Spleen (tissue), 11 donors: ENCODE measurements at regions not wholly inside any gene's neighbourhood (a gene's known extent, or its start where the extent isn't known, plus 50 kb on each side); places are given as distances from the start of the nearest gene placed in this dataset.
"Not testable (repeated sequence)": the region's sequence is repeated elsewhere in the genome, so short reads cannot be mapped to it uniquely, and the experiment has no call there.

Experiments
- DNase-seq: peaks from one replicate; pipeline ENCODE4 v3.0.0-alpha.2; 2020
- H3K27ac ChIP-seq, 8 donors: fragments of 200-600 bp; sonication (generic) in 7 of 8; 1 replicate in 4 of 8; 2 replicates in 4 of 8; pipeline versions ENCODE4 v1.5.0 to v1.8.0; 2016 to 2021; ENCODE audit warnings: inconsistent platforms in 4 of 8, mild to moderate bottlenecking in 4 of 8, moderate library complexity in 1 of 8
- H3K27me3 ChIP-seq, 7 donors: fragments of 200-600 bp; sonication (generic) in 6 of 7; replicated peaks in 1 of 7; 1 replicate in 4 of 7; 2 replicates in 3 of 7; pipeline versions ENCODE4 v1.5.0 to v1.8.0; 2016 to 2021; ENCODE audit warnings: inconsistent platforms in 3 of 7, mild to moderate bottlenecking in 1 of 7
- H3K36me3 ChIP-seq, 6 donors: fragments of 200-600 bp; sonication (generic) in 5 of 6; 1 replicate in 4 of 6; 2 replicates in 2 of 6; pipeline versions ENCODE4 v1.5.0 to v1.8.0; 2016 to 2021; ENCODE audit warnings: inconsistent platforms in 2 of 6
- H3K4me1 ChIP-seq, 6 donors: fragments of 200-600 bp; sonication (generic) in 5 of 6; 1 replicate in 3 of 6; 2 replicates in 3 of 6; pipeline versions ENCODE4 v1.5.0 to v1.8.0; 2016 to 2021; ENCODE audit warnings: inconsistent platforms in 3 of 6
- H3K4me3 ChIP-seq, 8 donors: fragments of 200-600 bp; sonication (generic) in 7 of 8; 1 replicate in 4 of 8; 2 replicates in 4 of 8; pipeline versions ENCODE4 v1.5.0 to v1.8.0; 2016 to 2021; ENCODE audit warnings: inconsistent platforms in 4 of 8, mild to moderate bottlenecking in 4 of 8, moderate library complexity in 2 of 8
- H3K9me3 ChIP-seq, 8 donors: fragments of 200-600 bp; sonication (generic) in 7 of 8; 1 replicate in 4 of 8; 2 replicates in 4 of 8; pipeline versions ENCODE4 v1.5.0 to v1.8.0; 2016 to 2021; ENCODE audit warnings: inconsistent platforms in 4 of 8
- WGBS, 5 donors: extraction: QIAGEN DNeasy Blood & Tissue Kit in 3 of 5; methylation state at CpG; one replicate each; pipeline versions ENCODE4 v1.1.5 to v1.1.7; 2013 to 2018; 5-methylcytosine and 5-hydroxymethylcytosine counted together
- intact Hi-C: fragments of 100-400 bp; cut with DNase I; formaldehyde crosslinking; loops from one replicate; pipeline ENCODE4 v1.15.0; 2023; ENCODE audit warnings: low total_unique reads
- donor health status: healthy with polysubstance abuse.
- donor health status: DM: no; HTN: no; CAD: no; lungs with moderate emphysema.
- donor health status: DM: no; HTN: no; CAD: no.
- donor health status: Bipolar disorder and iron deficiency.
- donor health status: healthy.
- donor health status: DM: no; HTN: no; CAD: no.
- donor health status: DM: yes; HTN: yes; CAD: no.

DNA sequence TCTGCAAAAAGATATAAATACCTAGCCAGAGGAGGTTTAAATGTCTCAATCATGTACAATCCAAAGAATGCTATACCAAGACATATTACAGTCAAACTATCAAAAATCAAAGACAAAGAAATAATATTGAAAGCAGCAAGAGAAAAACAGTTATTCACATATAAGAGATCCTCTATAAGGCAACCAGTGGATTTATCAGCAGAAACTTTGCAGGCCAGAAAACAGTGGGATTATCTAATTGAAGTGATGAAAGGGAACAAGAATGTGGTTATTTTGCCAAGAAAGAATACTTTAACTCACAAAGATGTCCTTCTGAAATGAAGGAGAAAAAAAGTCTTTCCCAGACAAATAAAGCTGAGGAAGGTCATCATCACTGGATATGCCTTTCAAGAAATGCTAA, 1318.0 kb downstream of the CDH12 start:
- intact Hi-C loops, DNase-seq: not testable (repeated sequence)

DNA sequence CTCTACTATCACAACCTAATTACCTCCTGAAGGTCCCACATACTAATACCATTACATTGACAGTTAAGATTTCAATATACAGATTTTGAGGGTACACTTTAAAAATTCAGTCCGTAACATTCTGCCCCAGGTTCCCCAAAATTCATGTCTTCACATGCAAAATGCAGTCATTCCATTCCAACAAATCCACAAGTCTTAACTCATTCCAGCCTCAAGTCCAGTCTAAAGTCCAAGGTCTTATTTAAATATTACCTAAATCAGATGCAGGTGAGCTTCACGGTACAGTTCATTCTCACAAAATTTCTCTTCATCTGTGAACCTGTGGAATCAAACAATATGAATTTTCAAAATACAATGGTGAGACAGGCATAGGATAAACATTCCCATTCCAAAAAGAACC, 1332.0 kb downstream of the CDH12 start:
- H3K27me3 ChIP-seq, H3K9me3 ChIP-seq, H3K27ac ChIP-seq, DNase-seq, H3K4me3 ChIP-seq, H3K4me1 ChIP-seq, H3K36me3 ChIP-seq, intact Hi-C loops: not testable (repeated sequence)
- 93 to 100% (median 97%) methylated on average over 2 of the region's 2 CpGs for WGBS, 5 donors

More for the DNA sequence above, 1318.0 kb downstream of the CDH12 start:
- H3K9me3 ChIP-seq, H3K27me3 ChIP-seq, H3K27ac ChIP-seq, H3K4me3 ChIP-seq, H3K4me1 ChIP-seq: not testable (repeated sequence)
- peaks cover 0 to 11% (median 0%) of the 10 kb centered on the region in 6 donors for H3K36me3 ChIP-seq

DNA sequence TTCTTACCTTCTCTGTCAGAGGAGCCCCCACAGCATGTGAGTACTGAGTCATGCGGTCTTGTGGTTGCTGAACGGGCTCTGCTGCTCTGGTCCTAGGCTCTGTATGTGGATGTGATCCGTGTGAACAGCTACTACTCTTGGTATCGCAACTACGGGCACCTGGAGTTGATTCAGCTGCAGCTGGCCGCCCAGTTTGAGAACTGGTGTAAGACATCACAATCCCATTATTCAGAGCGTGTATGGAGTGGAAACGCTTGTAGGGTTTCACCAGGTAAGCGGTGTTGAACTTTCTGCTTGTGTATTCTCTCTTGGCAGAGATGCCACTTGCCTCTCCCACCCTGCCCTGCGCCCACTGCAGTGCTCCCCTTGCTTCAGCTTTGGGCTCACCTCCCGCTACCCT, 1356.2 kb downstream of the CDH12 start:
- WGBS, 5 donors, result 89 to 98% (median 92%) methylated on average over 1 to 9 of the region's 11 CpGs
- DNase-seq, H3K27me3 ChIP-seq, H3K27ac ChIP-seq, intact Hi-C loops, H3K9me3 ChIP-seq, H3K4me3 ChIP-seq, H3K4me1 ChIP-seq: not testable (repeated sequence)
- H3K36me3 ChIP-seq, result peaks cover 3 to 60% (median 17%) of the 10 kb centered on the region in 6 donors

DNA sequence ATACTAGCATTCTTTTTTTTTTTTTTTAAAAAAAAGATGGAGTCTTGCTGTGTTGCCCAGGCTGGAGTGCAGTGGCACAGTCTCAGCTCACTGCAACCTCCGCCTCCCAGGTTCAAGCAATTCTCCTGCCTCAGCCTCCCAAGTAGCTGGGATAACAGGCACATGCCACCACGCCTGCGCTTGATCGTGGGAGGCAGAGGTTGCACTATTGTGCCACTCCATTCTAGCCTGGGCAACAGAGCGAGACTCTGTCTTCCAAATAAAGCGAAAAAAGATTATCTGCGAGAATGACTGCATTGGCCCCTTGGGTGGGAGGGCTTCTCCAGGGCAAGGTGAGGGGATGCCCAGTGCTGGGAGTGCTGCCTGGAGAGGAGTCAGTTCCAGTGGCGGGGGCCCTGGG, 1357.1 kb downstream of the CDH12 start:
- H3K27ac ChIP-seq, H3K9me3 ChIP-seq, H3K4me3 ChIP-seq, H3K27me3 ChIP-seq, H3K4me1 ChIP-seq, DNase-seq, intact Hi-C loops: not testable (repeated sequence)
- 86 to 94% (median 92%) methylated on average over 7 to 8 of the region's 8 CpGs for WGBS, 5 donors
- peaks cover 3 to 62% (median 20%) of the 10 kb centered on the region in 6 donors for H3K36me3 ChIP-seq

DNA sequence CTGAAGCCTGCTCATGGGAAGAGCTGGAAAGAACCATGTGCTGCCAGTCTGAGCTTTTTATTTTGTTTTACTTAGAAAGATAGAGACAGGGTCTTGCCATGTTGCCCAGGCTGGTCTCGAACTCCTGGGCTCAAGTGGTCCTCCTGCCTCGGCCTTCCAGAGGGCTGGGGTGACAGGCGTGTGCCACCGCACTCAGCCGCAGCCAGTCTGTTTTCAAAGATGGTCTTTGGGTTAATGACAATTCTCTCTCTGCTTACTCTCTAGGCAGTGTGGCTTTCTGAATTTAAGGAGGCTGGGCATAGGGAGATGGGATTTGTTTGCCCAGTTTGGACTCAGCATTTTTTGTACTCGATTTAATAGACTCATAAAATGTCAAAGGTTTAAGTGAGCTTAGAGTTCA, 1357.9 kb downstream of the CDH12 start:
- H3K4me1 ChIP-seq, DNase-seq, intact Hi-C loops, H3K27ac ChIP-seq, H3K27me3 ChIP-seq, H3K9me3 ChIP-seq, H3K4me3 ChIP-seq: not testable (repeated sequence)
- H3K36me3 ChIP-seq, result peaks cover 3 to 63% (median 20%) of the 10 kb centered on the region in 6 donors
- WGBS, 5 donors, result 93 to 98% (median 97%) methylated on average over 6 of the region's 6 CpGs

DNA sequence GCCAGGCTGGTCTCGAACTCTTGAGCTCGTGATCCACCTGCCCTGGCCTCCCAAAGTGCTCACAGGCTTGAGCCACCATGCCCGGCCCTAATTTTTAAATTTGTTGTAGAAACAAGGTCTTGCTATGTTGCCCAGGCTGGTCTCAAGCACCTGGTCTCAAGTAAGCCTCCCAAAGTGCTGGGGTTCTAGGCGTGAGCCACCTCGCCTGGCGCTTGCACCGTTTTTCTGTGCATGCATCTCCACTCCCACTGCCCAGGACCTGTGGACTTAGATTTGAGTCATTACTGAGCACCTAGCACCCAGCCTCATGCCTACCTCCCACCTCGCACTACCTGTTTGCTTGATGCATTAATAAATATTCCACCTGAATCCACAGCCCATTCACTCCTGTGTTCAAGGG, 1359.1 kb downstream of the CDH12 start:
- H3K27me3 ChIP-seq, H3K4me3 ChIP-seq, H3K9me3 ChIP-seq, H3K27ac ChIP-seq, H3K4me1 ChIP-seq, DNase-seq, intact Hi-C loops: not testable (repeated sequence)
- 94 to 98% (median 96%) methylated on average over 3 to 7 of the region's 8 CpGs for WGBS, 5 donors
- H3K36me3 ChIP-seq, result peaks cover 3 to 63% (median 20%) of the 10 kb centered on the region in 6 donors

DNA sequence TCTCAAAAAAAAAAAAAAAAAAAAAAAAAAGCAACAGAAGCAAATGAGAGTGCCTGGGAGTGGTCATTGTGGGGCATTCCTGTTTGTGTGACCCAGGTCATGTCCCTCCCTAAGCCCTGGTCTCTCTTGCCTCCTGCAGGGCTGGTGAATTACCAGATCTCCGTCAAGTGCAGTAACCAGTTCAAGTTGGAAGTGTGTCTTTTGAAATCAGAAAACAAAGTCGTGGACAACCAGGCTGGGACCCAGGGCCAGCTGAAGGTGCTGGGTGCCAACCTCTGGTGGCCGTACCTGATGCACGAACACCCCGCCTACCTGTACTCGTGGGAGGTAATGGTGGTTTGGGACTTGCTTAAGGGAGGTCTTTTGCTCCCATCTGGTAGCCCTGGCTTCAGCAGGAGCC, 1362.0 kb downstream of the CDH12 start:
- H3K27ac ChIP-seq, H3K4me3 ChIP-seq, intact Hi-C loops, DNase-seq, H3K9me3 ChIP-seq, H3K4me1 ChIP-seq, H3K27me3 ChIP-seq: not testable (repeated sequence)
- H3K36me3 ChIP-seq, result peaks cover 2 to 41% (median 13%) of the 10 kb centered on the region in 6 donors
- 86 to 98% (median 96%) methylated on average over 6 of the region's 6 CpGs for WGBS, 5 donors

DNA sequence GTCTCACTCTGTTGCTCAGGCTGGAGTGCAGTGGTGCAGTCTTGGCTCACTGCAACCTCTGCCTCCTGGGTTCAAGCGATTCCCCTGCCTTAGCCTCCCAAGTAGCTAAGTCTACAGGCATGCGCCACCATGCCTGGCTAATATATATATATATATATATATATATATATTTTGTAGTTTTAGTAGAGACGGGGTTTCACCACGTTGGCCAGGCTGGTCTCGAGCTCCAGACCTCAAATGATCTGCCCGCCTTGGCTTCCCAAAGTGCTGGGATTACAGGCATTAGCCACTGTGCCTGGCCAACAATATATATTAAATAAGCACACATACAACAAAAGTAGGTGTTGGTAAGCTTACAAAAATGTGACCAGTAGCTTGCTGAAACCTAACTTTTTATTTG, 1364.3 kb downstream of the CDH12 start:
- DNase-seq, H3K27me3 ChIP-seq, H3K4me1 ChIP-seq, intact Hi-C loops, H3K27ac ChIP-seq, H3K9me3 ChIP-seq, H3K4me3 ChIP-seq: not testable (repeated sequence)
- peaks cover 0 to 40% (median 10%) of the 10 kb centered on the region in 6 donors for H3K36me3 ChIP-seq
- WGBS, 5 donors, result 92 to 97% (median 96%) methylated on average over 4 to 6 of the region's 6 CpGs
